ENCODE measurements at regions not wholly inside any gene's neighbourhood (a gene's known extent, or its start where the extent isn't known, plus 50 kb on each side); places are given as distances from the start of the nearest gene placed in this dataset.

- 76 to 80% methylated on average over 8 of the region's 8 CpGs for WGBS, 2 donors
- Histone ChIP-seq H3K27ac (peak overlapping the region in 1 of 4 donors; percentile 6), H3K9me3 (no peaks in the 10 kb centered on the region), H3K36me3 (no peaks in the 10 kb centered on the region), H3K27me3 (no peaks in the 10 kb centered on the region), H3K4me3 (no peak overlapping the region), H3K4me1 (peaks cover 0 to 15% (median 0%) of the 10 kb centered on the region in 3 donors)
- TF ChIP-seq CTCF (IDR thresholded peaks at IDR 0.05), result no peak
- TF ChIP-seq POLR2A (IDR thresholded peaks at IDR 0.05), result no peak
- DNase-seq, result no peak
- intact Hi-C loops (cut with DNase I), result no loop called here
Measured at GRCh38 chr2:238694136-238694755, 153.6 kb upstream of the TWIST2 start.

GRCh38 chr2:238694922-238695321, 153.0 kb upstream of the TWIST2 start:
- intact Hi-C loops (cut with DNase I), result no loop called here
- H3K4me1 ChIP-seq, result peaks cover 0 to 15% (median 0%) of the 10 kb centered on the region in 3 donors
- no peak overlapping the region for H3K4me3 ChIP-seq
- no peak for TF ChIP-seq POLR2A (IDR thresholded peaks at IDR 0.05)
- no peak for TF ChIP-seq CTCF (IDR thresholded peaks at IDR 0.05)
- H3K27ac ChIP-seq, result peak overlapping the region in 2 of 4 donors; percentile 0 to 6
- no peaks in the 10 kb centered on the region for H3K9me3 ChIP-seq
- DNase-seq, result no peak
- H3K36me3 ChIP-seq, result no peaks in the 10 kb centered on the region
- H3K27me3 ChIP-seq, result no peaks in the 10 kb centered on the region
- WGBS, 2 donors, result 65 to 86% methylated on average over 5 to 6 of the region's 6 CpGs

GRCh38 chr2:238695538-238695937, 152.3 kb upstream of the TWIST2 start:
- Histone ChIP-seq H3K36me3 (no peaks in the 10 kb centered on the region), H3K27ac (peak overlapping the region in 1 of 4 donors; percentile 0), H3K27me3 (no peaks in the 10 kb centered on the region), H3K4me3 (no peak overlapping the region), H3K4me1 (peaks cover 0 to 15% (median 0%) of the 10 kb centered on the region in 3 donors), H3K9me3 (no peaks in the 10 kb centered on the region)
- 29 to 41% methylated on average over 4 of the region's 4 CpGs for WGBS, 2 donors
- no peak for DNase-seq
- TF ChIP-seq POLR2A (IDR thresholded peaks at IDR 0.05), result no peak
- TF ChIP-seq CTCF (IDR thresholded peaks at IDR 0.05), result no peak
- intact Hi-C loops (cut with DNase I), result no loop called here

GRCh38 chr2:238696331-238696730, 151.6 kb upstream of the TWIST2 start:
- H3K36me3 ChIP-seq, result no peaks in the 10 kb centered on the region
- H3K4me3 ChIP-seq, result no peak overlapping the region
- WGBS, 2 donors, result 69% methylated on average over 4 of the region's 4 CpGs; no CpG with 5 or more reads in 1 of the 2 donors
- no peaks in the 10 kb centered on the region for H3K27me3 ChIP-seq
- TF ChIP-seq POLR2A (IDR thresholded peaks at IDR 0.05) (no peak), CTCF (IDR thresholded peaks at IDR 0.05) (no peak)
- no peaks in the 10 kb centered on the region for H3K9me3 ChIP-seq
- no peak for DNase-seq
- no peak overlapping the region for H3K27ac ChIP-seq
- peaks cover 0 to 15% (median 0%) of the 10 kb centered on the region in 3 donors for H3K4me1 ChIP-seq
- intact Hi-C loops (cut with DNase I), result no loop called here

- intact Hi-C loops (cut with DNase I), result no loop called here
- 78 to 90% methylated on average over 3 of the region's 3 CpGs for WGBS, 2 donors
Measured at GRCh38 chr2:238696786-238697185, 151.1 kb upstream of the TWIST2 start.

More at GRCh38 chr2:238696786-238697185, 151.1 kb upstream of the TWIST2 start:
- H3K36me3 ChIP-seq, result no peaks in the 10 kb centered on the region
- no peak overlapping the region for H3K27ac ChIP-seq
- H3K27me3 ChIP-seq, result no peaks in the 10 kb centered on the region
- DNase-seq, result no peak
- no peak overlapping the region for H3K4me3 ChIP-seq
- no peak for TF ChIP-seq POLR2A (IDR thresholded peaks at IDR 0.05)
- TF ChIP-seq CTCF (IDR thresholded peaks at IDR 0.05), result no peak
- peaks cover 0 to 15% (median 0%) of the 10 kb centered on the region in 3 donors for H3K4me1 ChIP-seq
- H3K9me3 ChIP-seq, result no peaks in the 10 kb centered on the region
